NCI-H2171 (cell line): ENCODE measurements at regions not wholly inside any gene's neighbourhood (a gene's known extent, or its start where the extent isn't known, plus 50 kb on each side); places are given as distances from the start of the nearest gene placed in this dataset.
"Not testable (repeated sequence)": the region's sequence is repeated elsewhere in the genome, so short reads cannot be mapped to it uniquely, and the experiment has no call there.

Experiments
- DNase-seq: peaks from one replicate; lab custom pipeline; 2025; lab: John Stamatoyannopoulos, UW

- no peak for DNase-seq
These were observed 189.3 kb upstream of the GPRIN3 start for GRCh38 chr4:89496851-89497250.

GRCh38 chr4:89493367-89493766 is 185.8 kb upstream of the GPRIN3 start:
- DNase-seq = no peak

- no peak for DNase-seq
These were observed 185.0 kb upstream of the GPRIN3 start for GRCh38 chr4:89492581-89493071.

- DNase-seq = no peak
These were observed 184.2 kb upstream of the GPRIN3 start for GRCh38 chr4:89491761-89492160.

GRCh38 chr4:89489921-89490431 is 182.4 kb upstream of the GPRIN3 start:
- DNase-seq = not testable (repeated sequence)

- DNase-seq = no peak
These were observed 181.8 kb upstream of the GPRIN3 start for GRCh38 chr4:89489338-89489771.

GRCh38 chr4:89488736-89489135 is 181.1 kb upstream of the GPRIN3 start:
- no peak for DNase-seq

- DNase-seq = no peak
These were observed 179.1 kb upstream of the GPRIN3 start for GRCh38 chr4:89486673-89487072.

GRCh38 chr4:89486042-89486441 is 178.4 kb upstream of the GPRIN3 start:
- no peak for DNase-seq

GRCh38 chr4:89483833-89484232 is 176.2 kb upstream of the GPRIN3 start:
- no peak for DNase-seq

GRCh38 chr4:89482926-89483595 is 175.5 kb upstream of the GPRIN3 start:
- no peak for DNase-seq

GRCh38 chr4:89482251-89482650 is 174.7 kb upstream of the GPRIN3 start:
- no peak for DNase-seq

GRCh38 chr4:89469930-89470375 is 162.4 kb upstream of the GPRIN3 start:
- DNase-seq = no peak

- no peak for DNase-seq
These were observed 161.9 kb upstream of the GPRIN3 start for GRCh38 chr4:89469516-89469915.

GRCh38 chr4:89468602-89469001 is 161.0 kb upstream of the GPRIN3 start:
- no peak for DNase-seq

- no peak for DNase-seq
These were observed 155.7 kb upstream of the GPRIN3 start for GRCh38 chr4:89463341-89463740.

GRCh38 chr4:89447543-89447942 is 139.9 kb upstream of the GPRIN3 start:
- DNase-seq = no peak

GRCh38 chr4:89446193-89446592 is 138.6 kb upstream of the GPRIN3 start:
- no peak for DNase-seq

- no peak for DNase-seq
These were observed 131.9 kb upstream of the GPRIN3 start for GRCh38 chr4:89439533-89439932.

GRCh38 chr4:89438102-89438831 is 130.7 kb upstream of the GPRIN3 start:
- no peak for DNase-seq

GRCh38 chr4:89434364-89434988 is 126.9 kb upstream of the GPRIN3 start:
- DNase-seq = no peak

GRCh38 chr4:89427782-89428181 is 120.2 kb upstream of the GPRIN3 start:
- DNase-seq = no peak

GRCh38 chr4:89425023-89425422 is 117.4 kb upstream of the GPRIN3 start:
- DNase-seq = no peak
